ENCODE measurements at regions not wholly inside any gene's neighbourhood (a gene's known extent, or its start where the extent isn't known, plus 50 kb on each side); places are given as distances from the start of the nearest gene placed in this dataset.
"Not testable (repeated sequence)": the region's sequence is repeated elsewhere in the genome, so short reads cannot be mapped to it uniquely, and the experiment has no call there.

DNA sequence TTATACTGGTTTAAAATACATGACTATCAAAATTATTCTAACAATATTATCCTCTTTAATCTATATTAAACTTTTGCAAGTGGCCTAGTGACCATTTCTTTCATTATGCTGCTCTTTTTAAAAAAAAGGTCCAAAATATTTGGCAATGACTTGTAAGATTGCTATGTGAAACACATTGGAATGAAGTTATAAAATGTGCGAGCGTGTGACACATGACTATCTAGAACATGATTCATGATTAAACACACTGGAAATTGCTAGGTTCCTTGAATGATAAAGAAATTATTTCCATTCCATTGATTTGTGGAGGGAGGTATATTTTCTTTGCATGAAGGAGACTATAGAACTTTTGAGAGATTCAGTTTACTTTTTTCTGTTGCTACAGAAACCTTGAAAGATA is 739.1 kb downstream of the DIAPH3 start:
- no peak for DNase-seq (ENCODE audit: low read depth)
- no peak overlapping the region for H3K4me3 ChIP-seq (ENCODE audit: low read length)
- TF ChIP-seq, protein P1, sequence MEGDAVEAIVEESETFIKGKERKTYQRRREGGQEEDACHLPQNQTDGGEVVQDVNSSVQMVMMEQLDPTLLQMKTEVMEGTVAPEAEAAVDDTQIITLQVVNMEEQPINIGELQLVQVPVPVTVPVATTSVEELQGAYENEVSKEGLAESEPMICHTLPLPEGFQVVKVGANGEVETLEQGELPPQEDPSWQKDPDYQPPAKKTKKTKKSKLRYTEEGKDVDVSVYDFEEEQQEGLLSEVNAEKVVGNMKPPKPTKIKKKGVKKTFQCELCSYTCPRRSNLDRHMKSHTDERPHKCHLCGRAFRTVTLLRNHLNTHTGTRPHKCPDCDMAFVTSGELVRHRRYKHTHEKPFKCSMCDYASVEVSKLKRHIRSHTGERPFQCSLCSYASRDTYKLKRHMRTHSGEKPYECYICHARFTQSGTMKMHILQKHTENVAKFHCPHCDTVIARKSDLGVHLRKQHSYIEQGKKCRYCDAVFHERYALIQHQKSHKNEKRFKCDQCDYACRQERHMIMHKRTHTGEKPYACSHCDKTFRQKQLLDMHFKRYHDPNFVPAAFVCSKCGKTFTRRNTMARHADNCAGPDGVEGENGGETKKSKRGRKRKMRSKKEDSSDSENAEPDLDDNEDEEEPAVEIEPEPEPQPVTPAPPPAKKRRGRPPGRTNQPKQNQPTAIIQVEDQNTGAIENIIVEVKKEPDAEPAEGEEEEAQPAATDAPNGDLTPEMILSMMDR (IDR thresholded peaks at IDR 0.05; ENCODE audit: insufficient read depth, low read depth, low read length, missing control alignments), result no peak

DNA sequence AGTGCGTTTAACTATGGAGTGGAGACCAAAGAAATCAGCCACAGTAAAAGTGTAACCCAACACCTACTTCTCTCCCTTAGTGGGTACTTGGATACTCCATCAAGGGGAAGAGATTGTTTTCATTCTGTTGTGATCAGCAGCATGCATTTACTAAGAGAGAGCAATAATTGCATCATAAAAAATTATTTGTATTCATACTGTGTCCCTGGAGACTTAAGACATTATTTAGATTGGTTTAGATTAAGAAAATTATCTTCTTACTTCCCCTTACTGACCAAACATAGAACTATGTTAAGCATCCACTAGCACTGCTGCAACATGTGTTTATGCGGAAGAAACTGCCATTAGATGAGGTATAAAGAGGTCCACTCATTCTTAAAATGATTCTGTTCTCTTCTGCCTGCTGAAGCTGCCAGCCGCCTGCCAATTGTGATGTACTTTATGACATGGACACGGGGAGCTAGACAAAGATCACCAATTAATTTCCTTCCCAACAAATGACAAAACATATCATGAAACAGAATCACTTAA is 738.5 kb downstream of the DIAPH3 start:
- TF ChIP-seq, protein P1 (IDR thresholded peaks at IDR 0.05; ENCODE audit: insufficient read depth, low read depth, low read length, missing control alignments), result no peak
- no peak overlapping the region for H3K4me3 ChIP-seq (ENCODE audit: low read length)
- DNase-seq (ENCODE audit: low read depth), result no peak

DNA sequence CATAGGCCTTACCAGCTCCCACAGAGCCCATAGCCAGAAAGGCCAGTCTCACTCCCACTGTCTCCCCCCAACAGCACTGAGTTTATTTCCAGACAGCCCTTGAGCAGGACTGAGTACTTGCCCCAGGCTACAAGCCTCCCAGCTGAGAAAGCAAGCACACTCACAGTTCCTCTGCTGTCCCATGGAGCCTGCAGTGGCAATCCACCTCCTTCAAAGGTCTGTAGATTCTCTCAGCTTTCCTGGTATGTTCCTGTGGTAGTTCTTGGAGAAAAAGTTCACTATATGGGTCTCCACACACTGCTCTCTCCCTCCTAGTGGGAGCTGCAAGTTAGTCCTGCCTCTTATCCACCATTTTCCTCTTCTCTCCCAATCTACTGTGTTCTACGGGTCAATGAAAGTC is 728.7 kb downstream of the DIAPH3 start:
- H3K4me3 ChIP-seq (ENCODE audit: low read length), result no peak overlapping the region
- TF ChIP-seq, protein P1 (IDR thresholded peaks at IDR 0.05; ENCODE audit: insufficient read depth, low read depth, low read length, missing control alignments), result no peak
- no peak for DNase-seq (ENCODE audit: low read depth)

DNA sequence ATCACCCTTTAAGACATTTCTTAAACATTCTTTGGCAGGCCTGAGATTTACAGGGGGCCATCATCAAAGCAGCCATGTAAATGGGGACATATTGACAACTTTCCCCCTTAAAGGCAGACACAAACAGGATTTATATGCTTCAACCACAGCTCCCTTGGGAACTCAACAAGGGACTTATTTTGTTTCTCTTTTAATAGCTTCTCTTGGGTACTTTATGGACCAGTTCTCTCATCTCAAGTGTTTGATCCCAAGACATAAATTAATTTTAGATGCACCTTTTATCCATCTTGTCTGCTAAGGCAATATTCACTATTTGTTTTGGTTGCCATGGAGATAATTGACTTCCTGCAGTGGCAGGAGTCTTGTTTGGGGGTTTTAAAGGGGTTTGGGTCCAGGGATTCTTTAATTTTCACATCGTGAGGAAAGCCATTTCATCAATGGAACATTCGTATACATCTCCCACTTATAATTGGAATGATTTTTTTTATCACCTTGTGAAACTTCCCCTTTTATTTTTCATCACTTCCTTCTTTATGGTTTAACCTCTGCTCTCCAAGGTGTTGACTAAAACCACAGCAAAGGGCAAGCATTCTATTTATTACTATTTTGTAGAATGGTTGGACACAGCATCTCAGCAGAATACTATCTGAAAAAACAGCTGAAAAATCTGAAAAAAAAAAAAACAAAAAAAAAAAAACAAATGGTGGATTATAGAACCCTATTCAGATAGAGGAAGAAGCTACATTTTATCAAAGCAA is 726.0 kb downstream of the DIAPH3 start:
- no peak overlapping the region for H3K4me3 ChIP-seq (ENCODE audit: low read length)
- TF ChIP-seq, protein P1 (IDR thresholded peaks at IDR 0.05; ENCODE audit: insufficient read depth, low read depth, low read length, missing control alignments), result no peak
- no peak for DNase-seq (ENCODE audit: low read depth)

DNA sequence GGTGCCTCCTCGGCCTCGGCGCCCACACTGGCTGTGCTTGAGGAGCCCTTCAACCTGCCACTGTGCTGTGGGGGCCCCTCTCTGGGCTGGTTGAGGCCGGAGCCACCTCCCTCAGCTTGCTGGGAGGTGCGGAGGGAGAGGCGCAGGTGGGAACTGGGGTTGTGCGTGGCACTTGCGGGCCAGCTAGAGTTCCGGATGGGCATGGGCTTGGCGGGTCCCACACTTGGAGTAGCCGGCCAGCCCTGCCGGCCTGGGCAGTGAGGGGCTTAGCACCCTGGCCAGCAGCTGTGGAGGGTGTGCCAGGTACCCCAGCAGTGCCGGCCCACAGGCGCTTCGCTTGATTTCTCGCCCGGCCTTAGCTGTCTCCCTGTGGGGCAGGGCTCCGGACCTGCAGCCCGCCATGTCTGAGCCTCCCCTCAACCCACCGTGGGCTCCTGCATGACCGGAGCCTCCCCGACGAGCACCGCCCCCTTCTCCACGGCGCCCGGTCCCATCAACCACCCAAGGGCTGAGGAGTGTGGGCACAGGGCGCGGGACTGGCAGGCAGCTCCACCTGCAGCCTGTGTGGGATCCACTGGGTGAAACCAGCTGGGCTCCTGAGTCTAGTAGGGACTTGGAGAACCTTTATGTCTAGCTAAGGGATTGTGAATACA is 723.8 kb downstream of the DIAPH3 start:
- no peak for DNase-seq (ENCODE audit: low read depth)
- TF ChIP-seq, protein P1 (IDR thresholded peaks at IDR 0.05; ENCODE audit: insufficient read depth, low read depth, low read length, missing control alignments), result no peak
- no peak overlapping the region for H3K4me3 ChIP-seq (ENCODE audit: low read length)

DNA sequence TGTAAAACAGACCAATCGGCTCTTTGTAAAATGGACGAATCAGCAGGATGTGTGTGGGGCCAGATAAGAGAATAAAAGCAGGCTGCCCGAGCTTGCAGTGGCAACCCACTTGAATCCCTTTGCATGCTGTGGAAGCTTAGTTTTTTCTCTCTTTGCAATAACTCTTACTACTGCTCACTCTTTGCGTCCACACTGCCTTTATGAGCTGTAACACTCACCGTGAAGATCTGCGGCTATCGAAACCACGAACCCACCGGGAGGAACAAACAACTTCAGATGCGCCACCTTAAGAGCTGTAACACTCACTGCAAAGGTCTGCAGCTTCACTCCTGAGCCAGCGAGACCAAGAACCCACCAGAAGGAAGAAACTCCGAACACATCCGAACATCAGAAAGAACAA is 722.7 kb downstream of the DIAPH3 start:
- not testable (repeated sequence) for DNase-seq (ENCODE audit: low read depth); H3K4me3 ChIP-seq (ENCODE audit: low read length)

DNA sequence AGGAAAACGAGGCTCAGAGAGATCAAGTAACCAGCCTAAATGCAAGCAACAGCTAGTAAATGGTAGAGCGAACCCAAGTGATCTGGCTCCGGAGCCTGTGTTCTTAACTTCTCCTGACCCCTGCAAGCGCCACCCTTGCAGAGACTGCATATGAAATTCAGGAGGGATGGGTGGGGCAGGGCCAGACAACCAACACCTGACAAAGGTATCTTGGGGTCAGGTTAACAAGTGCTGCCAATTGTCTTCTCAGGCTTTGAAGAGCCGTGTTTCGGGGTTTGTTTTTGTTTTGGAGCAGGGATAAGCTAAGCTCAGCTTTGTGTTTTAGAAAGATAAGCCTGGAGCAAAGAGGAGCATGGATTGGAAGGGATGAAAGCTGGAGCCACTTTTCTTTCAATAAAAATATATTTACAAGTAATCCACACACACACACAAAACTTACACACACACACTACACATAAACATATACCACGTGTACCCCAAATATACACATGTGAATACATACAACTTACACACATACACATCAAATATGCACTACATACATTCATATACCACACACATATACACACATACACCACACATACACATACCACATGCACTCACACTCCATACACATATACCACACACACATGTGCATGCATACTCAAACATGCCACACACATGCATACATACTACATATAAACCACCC is 722.0 kb downstream of the DIAPH3 start:
- no peak for DNase-seq (ENCODE audit: low read depth)
- H3K4me3 ChIP-seq (ENCODE audit: low read length), result no peak overlapping the region
- TF ChIP-seq, protein P1 (IDR thresholded peaks at IDR 0.05; ENCODE audit: insufficient read depth, low read depth, low read length, missing control alignments), result no peak

Data from epithelial cell of esophagus (primary cell).